Pulmonary artery endothelial cell (primary cell): ENCODE measurements at regions not wholly inside any gene's neighbourhood (a gene's known extent, or its start where the extent isn't known, plus 50 kb on each side); places are given as distances from the start of the nearest gene placed in this dataset.

Source experiments
- DNase-seq: peaks from one replicate; pipeline ENCODE4 v3.0.0-alpha.2; 2011; ENCODE audit warnings: low read depth, low spot score

- no peak for DNase-seq
These were observed 191.7 kb downstream of the TRIM27 start for GRCh38 chr6:28732052-28732451.

- no peak for DNase-seq
These were observed 189.3 kb downstream of the TRIM27 start for GRCh38 chr6:28734443-28734959.

- DNase-seq: no peak
These were observed 187.7 kb downstream of the TRIM27 start for GRCh38 chr6:28736121-28736520.

- DNase-seq: no peak
These were observed 185.9 kb downstream of the TRIM27 start for GRCh38 chr6:28737750-28738395.

GRCh38 chr6:28738396-28738765 lies 185.4 kb downstream of the TRIM27 start:
- DNase-seq: no peak

- no peak for DNase-seq
These were observed 182.4 kb downstream of the TRIM27 start for GRCh38 chr6:28741363-28741762.

- no peak for DNase-seq
These were observed 181.0 kb downstream of the TRIM27 start for GRCh38 chr6:28742668-28743270.

GRCh38 chr6:28743271-28743789 lies 180.5 kb downstream of the TRIM27 start:
- no peak for DNase-seq

- no peak for DNase-seq
These were observed 176.6 kb downstream of the TRIM27 start for GRCh38 chr6:28747083-28747630.

- DNase-seq: no peak
These were observed 176.1 kb downstream of the TRIM27 start for GRCh38 chr6:28747631-28748157.

- no peak for DNase-seq
These were observed 175.6 kb downstream of the TRIM27 start for GRCh38 chr6:28748192-28748591.

- DNase-seq: no peak
These were observed 172.8 kb downstream of the TRIM27 start for GRCh38 chr6:28750926-28751458.

GRCh38 chr6:28751514-28751913 lies 172.3 kb downstream of the TRIM27 start:
- no peak for DNase-seq

- DNase-seq: no peak
These were observed 171.8 kb downstream of the TRIM27 start for GRCh38 chr6:28751963-28752350.

- DNase-seq: no peak
These were observed 166.2 kb downstream of the TRIM27 start for GRCh38 chr6:28757429-28758045.

GRCh38 chr6:28758046-28758817 lies 165.6 kb downstream of the TRIM27 start:
- DNase-seq: no peak

- DNase-seq: no peak
These were observed 165.0 kb downstream of the TRIM27 start for GRCh38 chr6:28758818-28759235.

GRCh38 chr6:28764014-28764723 lies 159.6 kb downstream of the TRIM27 start:
- DNase-seq: no peak

GRCh38 chr6:28764761-28765282 lies 159.0 kb downstream of the TRIM27 start:
- DNase-seq: no peak

- DNase-seq: no peak
These were observed 157.8 kb downstream of the TRIM27 start for GRCh38 chr6:28765978-28766351.
